ENCODE measurements at regions not wholly inside any gene's neighbourhood (a gene's known extent, or its start where the extent isn't known, plus 50 kb on each side); places are given as distances from the start of the nearest gene placed in this dataset.

- TF ChIP-seq CTCF (IDR thresholded peaks at IDR 0.05; ENCODE audit: insufficient read depth, low read length), result no peak
- TF ChIP-seq REST (IDR thresholded peaks at IDR 0.05; ENCODE audit: insufficient replicate concordance, low read depth), result no peak
Measured at GRCh38 chr15:26073430-26074333, 210.6 kb upstream of the ATP10A start.

Data from HL-60 (cell line).